RPMI7951 (cell line): ENCODE measurements at regions not wholly inside any gene's neighbourhood (a gene's known extent, or its start where the extent isn't known, plus 50 kb on each side); places are given as distances from the start of the nearest gene placed in this dataset.
A peak's percentile ranks its signal among the peaks of the same experiment; 100 is the strongest.
"Not testable (repeated sequence)": the region's sequence is repeated elsewhere in the genome, so short reads cannot be mapped to it uniquely, and the experiment has no call there.

Experiments used
- DNase-seq: peaks from one replicate; pipeline ENCODE4 v3.0.0-alpha.2; 2012; ENCODE audit warnings: low read depth

GRCh38 chr10:58066979-58067378 lies 200.7 kb downstream of the IPMK start:
- no peak for DNase-seq

DNA sequence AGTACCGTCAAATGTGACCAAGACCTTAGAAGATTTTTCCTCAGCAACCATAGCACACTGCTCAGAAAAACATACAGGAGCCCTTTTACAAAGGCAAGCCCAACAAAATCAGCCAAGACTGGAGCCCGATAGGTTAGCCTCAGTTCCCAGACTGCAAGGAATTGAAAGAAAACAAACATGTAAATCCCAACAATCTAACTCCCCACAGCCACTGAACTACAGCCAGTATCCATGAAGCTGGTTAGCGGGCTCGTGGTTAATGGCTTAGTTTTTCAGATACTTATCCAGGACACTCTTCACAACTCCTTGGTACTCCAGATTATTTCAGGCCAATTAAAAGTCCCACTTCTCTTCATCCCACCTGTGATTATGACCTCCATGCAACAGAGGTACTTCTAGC lies 201.6 kb downstream of the IPMK start:
- no peak for DNase-seq

GRCh38 chr10:58065529-58065815 lies 202.2 kb downstream of the IPMK start:
- no peak for DNase-seq

DNA sequence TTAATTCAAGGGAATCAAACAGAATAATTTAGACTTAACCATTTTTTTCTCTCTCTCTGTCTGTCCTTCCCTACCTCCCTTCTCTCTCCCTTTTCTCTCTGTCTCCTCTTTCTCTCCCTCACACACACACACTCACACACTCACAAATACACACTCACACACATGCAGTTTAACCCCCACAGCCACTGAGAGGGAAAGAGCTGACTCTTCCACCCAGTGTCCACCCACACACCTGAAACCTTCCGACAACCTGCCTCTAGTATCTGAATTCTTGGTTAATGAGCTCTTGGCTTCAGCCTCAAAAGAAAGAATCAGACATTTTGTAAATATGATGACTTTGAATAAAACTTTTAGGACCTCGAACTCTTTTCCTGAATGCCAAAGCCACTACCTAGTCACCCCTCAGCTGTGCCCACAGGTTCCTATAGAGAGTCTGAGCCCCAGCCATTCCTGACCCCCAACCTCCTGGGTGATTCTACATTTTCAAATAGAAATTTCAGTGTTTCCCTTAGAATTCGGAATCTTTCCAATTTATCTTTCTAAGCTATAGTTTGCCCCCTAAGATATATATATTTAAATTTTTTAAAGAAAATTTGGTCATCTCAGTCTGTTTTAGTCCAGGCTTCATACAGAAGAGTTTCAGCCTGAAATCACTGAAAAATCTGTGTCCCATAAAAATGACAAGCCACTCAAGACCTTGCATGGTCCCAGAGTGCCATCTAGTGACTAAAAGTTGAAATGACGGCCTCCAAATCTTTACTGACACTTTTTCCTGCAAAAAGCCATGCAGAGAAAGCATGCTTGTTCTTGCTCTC lies 202.8 kb downstream of the IPMK start:
- DNase-seq, result peak; percentile 50

DNA sequence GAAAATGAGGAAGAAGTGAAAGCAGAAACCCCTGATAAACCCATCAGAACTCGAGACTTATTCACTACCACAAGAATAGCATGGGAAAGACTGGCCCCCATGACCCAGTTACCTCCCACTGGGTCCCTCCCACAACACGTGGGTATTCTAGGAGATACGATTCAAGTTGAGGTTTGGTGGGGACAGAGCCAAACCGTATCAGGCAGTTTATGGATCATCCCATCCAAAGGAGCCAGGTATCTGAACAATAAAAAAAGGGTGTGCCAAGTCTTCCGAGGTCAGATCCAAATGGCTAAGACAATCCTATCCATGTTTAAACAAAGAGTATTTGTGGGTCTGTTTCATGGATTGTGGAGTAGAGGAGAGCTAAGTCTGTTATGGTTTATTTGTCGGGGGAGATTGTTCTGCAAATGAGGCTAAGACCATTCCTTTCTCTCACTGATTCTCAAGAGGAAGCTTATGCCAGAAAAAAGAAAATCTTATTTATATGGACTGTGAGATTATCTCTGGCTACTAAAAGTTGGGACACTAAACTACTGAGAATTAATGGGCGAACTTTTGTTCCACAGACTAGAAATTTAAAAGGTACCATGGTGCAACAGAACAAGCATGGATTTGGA lies 203.7 kb downstream of the IPMK start:
- no peak for DNase-seq

- DNase-seq, result not testable (repeated sequence)
These were observed 209.0 kb downstream of the IPMK start for GRCh38 chr10:58058683-58059082.

- DNase-seq, result no peak
These were observed 212.8 kb downstream of the IPMK start for GRCh38 chr10:58054881-58055280.

- DNase-seq, result no peak
These were observed 214.9 kb downstream of the IPMK start for GRCh38 chr10:58052772-58053171.

- DNase-seq, result no peak
These were observed 217.1 kb downstream of the IPMK start for GRCh38 chr10:58050575-58050974.

DNA sequence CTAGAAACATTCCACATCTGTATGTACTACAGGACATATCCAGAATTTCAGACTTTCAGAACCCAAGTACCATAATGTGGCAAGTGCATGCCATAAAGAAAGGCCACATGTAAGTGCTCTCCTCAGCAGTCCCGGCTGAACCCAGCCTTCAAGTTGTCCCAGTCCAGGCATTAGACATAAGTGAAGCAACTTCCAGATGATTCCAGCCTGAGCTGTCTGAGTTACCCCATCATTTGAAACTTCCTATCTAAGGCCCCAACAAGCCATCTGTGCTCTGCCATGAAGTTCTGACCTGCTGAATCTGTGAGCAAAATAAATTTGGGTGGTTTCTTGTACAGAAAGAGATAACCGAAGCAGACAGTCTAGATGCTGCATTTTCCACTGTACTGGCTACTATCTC lies 218.8 kb downstream of the IPMK start:
- no peak for DNase-seq

- peak; percentile 88 for DNase-seq
These were observed 223.6 kb downstream of the IPMK start for GRCh38 chr10:58044072-58044471.

GRCh38 chr10:58041901-58042300 lies 225.8 kb downstream of the IPMK start:
- no peak for DNase-seq

DNA sequence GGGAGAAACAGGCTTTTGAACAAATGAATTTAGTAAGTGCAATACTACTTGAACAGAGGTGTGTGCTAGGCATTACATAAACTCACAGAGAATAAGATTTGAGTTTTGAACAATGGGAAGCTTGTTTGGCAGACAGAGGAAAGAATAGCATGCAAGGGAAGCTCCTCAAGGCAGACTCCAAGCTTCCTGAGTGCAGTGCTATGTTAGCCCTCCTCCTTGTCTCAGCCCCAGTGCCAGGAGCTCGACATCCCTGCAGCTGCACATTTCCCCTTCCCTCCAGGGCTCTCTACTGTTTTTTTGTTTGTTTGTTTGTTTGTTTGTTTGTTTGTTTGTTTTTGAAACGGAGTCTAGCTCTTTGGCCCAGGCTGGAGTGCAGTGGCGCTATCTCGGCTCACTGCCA lies 237.5 kb downstream of the IPMK start:
- peak; percentile 33 for DNase-seq

- peak; percentile 96 for DNase-seq
These were observed 238.9 kb downstream of the IPMK start for GRCh38 chr10:58028597-58029366.

GRCh38 chr10:58027426-58027825 lies 240.3 kb downstream of the IPMK start:
- DNase-seq, result peak; percentile 52

GRCh38 chr10:58026036-58026435 lies 241.7 kb downstream of the IPMK start:
- DNase-seq, result no peak

GRCh38 chr10:58023341-58024073 lies 244.2 kb downstream of the IPMK start:
- peak; percentile 92 for DNase-seq

DNA sequence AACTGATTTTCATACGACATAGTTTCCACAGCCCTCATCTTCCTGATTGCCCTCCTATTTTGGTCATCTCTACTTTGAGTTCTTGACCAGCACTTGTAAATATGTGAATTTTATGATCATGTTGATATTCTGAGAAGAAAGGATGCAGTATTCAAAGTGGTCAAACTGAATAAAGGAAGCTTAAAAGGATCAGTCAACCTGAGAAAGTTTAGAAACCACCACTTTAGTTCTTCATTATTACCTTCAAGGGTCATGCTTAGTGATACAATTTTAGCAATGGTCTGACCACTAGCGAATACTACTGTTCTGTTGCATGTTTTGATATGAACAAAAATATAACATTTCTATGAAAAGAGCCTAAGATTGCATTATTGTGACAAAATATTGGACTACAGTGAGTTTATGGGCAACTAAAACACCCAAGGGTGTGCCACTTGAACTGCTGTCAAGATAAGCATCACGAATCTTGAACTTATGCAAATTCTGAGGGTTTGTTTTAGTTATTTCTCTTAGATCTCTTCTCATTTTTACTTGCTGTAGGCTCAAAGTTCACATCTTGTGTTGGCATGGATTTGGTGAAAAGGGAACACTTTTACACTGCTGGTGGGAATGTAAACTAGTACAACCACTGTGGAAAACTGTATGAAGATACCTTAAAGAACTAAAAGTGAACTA lies 247.7 kb downstream of the IPMK start:
- DNase-seq, result no peak

DNA sequence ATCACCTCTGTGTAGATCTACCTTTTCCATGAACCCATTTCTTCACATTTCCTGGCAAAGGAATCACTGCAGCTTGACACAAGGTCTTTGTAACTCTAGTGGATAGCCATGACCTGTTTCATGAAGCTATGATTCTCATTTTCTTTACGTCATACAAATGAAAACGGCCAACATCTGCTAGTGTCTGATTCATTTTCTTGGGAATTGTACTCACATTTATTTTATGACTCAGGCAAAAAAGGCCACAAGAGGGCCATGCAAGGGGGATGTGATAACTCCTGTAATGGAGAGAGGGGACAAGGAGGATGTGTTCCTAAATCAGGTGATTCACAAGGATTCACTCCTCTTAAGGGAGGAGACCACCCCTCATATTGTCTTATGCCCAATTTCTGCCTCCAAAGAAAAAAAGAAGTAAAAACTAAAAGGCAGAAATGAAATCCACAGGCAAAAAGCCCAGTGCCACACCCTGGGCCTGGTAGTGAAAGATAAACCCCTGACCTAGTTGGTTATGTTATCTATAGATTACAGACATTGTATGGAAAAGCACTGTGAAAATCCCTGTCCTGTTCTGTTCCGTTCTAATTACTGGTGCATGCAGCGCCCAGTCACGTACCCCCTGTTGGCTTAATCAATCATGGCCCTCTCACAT lies 249.9 kb downstream of the IPMK start:
- DNase-seq, result peak; percentile 84

DNA sequence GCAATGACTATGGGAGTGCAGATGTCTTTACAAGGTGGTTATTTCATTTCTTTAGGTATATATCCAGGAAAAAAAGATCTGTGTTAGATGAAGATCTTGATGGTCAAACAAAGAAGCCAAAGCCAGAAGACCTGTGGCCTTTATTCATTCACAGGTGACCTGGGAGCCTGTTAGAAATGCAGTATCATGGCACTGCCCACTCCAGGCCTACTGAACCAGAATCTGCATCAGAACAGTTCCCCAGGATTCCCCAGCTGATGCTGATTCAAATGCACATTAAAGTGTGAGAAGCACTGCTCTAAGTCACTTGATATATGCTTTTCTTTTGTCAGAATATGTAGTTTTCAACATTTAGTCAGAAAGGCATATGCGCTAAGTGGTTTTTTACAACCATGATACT lies 251.1 kb downstream of the IPMK start:
- no peak for DNase-seq

DNA sequence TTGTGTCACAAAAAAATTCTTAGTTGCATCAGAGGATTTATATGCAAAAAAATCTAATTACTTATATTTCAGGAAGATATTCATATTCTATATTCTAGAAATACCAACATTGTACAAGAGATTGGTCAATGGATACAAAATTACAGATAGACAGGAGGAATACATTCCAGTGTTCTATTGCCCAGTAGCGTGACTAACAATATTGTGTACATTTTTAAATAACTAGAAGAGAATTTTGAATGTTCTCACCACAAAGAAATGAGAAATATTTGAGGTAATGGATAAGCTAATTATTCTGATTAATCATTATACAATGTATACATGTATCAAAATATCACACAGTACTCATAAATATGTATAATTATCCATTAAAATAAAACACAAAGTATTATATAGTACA lies 253.3 kb downstream of the IPMK start:
- no peak for DNase-seq
